ENCODE measurements at regions not wholly inside any gene's neighbourhood (a gene's known extent, or its start where the extent isn't known, plus 50 kb on each side); places are given as distances from the start of the nearest gene placed in this dataset.

DNA sequence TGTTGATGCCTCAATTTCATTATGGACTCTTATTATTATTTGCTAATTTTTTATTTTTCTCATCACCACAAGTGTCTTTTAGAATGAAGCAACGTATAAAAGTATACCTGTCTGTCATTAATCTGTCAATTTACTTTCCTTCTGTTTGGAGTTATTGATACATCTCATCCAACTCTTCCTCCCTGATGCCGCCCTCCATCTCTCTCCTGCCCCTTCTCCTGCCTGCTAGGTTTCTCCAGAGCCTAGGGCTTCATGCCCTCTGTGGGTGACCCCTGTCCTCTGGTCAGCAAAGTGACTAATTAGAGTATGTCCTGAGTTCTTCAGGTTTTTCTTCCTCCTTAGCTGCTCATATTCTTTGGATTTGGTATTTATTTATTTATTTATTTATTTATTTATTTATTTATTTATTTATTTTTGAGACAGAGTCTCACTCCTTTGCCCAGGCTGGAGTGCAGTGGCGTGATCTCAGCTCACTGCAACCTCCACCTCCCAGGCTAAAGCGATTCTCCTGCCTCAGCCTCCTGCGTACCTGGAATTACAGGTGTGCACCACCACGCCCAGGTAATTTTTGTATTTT lies 162.5 kb upstream of the MYCN start:
- TF ChIP-seq, protein P1, sequence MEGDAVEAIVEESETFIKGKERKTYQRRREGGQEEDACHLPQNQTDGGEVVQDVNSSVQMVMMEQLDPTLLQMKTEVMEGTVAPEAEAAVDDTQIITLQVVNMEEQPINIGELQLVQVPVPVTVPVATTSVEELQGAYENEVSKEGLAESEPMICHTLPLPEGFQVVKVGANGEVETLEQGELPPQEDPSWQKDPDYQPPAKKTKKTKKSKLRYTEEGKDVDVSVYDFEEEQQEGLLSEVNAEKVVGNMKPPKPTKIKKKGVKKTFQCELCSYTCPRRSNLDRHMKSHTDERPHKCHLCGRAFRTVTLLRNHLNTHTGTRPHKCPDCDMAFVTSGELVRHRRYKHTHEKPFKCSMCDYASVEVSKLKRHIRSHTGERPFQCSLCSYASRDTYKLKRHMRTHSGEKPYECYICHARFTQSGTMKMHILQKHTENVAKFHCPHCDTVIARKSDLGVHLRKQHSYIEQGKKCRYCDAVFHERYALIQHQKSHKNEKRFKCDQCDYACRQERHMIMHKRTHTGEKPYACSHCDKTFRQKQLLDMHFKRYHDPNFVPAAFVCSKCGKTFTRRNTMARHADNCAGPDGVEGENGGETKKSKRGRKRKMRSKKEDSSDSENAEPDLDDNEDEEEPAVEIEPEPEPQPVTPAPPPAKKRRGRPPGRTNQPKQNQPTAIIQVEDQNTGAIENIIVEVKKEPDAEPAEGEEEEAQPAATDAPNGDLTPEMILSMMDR (conservative IDR thresholded peaks at IDR 0.05; ENCODE audit: low read depth in 2 of 2) = no peak
- TF ChIP-seq NANOG (IDR thresholded peaks at IDR 0.05; ENCODE audit: borderline replicate concordance) (no peak), EZH2 (IDR thresholded peaks at IDR 0.05; ENCODE audit: low read depth, unreplicated experiment) (no peak), POLR2AphosphoS5 (IDR thresholded peaks at IDR 0.05; ENCODE audit: low read depth) (no peak), CREB1 (CRISPR knock-in tag; IDR thresholded peaks at IDR 0.05; ENCODE audit: low read depth) (no peak), JUNB (IDR thresholded peaks at IDR 0.05; ENCODE audit: unreplicated experiment) (no peak), EZH2phosphoT487 (IDR thresholded peaks at IDR 0.05; ENCODE audit: unreplicated experiment) (no peak), STAT1 (IDR thresholded peaks at IDR 0.05; ENCODE audit: unreplicated experiment) (no peak)
- TF ChIP-seq, protein P2, sequence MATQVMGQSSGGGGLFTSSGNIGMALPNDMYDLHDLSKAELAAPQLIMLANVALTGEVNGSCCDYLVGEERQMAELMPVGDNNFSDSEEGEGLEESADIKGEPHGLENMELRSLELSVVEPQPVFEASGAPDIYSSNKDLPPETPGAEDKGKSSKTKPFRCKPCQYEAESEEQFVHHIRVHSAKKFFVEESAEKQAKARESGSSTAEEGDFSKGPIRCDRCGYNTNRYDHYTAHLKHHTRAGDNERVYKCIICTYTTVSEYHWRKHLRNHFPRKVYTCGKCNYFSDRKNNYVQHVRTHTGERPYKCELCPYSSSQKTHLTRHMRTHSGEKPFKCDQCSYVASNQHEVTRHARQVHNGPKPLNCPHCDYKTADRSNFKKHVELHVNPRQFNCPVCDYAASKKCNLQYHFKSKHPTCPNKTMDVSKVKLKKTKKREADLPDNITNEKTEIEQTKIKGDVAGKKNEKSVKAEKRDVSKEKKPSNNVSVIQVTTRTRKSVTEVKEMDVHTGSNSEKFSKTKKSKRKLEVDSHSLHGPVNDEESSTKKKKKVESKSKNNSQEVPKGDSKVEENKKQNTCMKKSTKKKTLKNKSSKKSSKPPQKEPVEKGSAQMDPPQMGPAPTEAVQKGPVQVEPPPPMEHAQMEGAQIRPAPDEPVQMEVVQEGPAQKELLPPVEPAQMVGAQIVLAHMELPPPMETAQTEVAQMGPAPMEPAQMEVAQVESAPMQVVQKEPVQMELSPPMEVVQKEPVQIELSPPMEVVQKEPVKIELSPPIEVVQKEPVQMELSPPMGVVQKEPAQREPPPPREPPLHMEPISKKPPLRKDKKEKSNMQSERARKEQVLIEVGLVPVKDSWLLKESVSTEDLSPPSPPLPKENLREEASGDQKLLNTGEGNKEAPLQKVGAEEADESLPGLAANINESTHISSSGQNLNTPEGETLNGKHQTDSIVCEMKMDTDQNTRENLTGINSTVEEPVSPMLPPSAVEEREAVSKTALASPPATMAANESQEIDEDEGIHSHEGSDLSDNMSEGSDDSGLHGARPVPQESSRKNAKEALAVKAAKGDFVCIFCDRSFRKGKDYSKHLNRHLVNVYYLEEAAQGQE (IDR thresholded peaks at IDR 0.05; ENCODE audit: unreplicated experiment) = no peak
- TF ChIP-seq, protein P3, sequence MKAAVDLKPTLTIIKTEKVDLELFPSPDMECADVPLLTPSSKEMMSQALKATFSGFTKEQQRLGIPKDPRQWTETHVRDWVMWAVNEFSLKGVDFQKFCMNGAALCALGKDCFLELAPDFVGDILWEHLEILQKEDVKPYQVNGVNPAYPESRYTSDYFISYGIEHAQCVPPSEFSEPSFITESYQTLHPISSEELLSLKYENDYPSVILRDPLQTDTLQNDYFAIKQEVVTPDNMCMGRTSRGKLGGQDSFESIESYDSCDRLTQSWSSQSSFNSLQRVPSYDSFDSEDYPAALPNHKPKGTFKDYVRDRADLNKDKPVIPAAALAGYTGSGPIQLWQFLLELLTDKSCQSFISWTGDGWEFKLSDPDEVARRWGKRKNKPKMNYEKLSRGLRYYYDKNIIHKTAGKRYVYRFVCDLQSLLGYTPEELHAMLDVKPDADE (IDR thresholded peaks at IDR 0.05) = no peak
- TF ChIP-seq, protein P4, sequence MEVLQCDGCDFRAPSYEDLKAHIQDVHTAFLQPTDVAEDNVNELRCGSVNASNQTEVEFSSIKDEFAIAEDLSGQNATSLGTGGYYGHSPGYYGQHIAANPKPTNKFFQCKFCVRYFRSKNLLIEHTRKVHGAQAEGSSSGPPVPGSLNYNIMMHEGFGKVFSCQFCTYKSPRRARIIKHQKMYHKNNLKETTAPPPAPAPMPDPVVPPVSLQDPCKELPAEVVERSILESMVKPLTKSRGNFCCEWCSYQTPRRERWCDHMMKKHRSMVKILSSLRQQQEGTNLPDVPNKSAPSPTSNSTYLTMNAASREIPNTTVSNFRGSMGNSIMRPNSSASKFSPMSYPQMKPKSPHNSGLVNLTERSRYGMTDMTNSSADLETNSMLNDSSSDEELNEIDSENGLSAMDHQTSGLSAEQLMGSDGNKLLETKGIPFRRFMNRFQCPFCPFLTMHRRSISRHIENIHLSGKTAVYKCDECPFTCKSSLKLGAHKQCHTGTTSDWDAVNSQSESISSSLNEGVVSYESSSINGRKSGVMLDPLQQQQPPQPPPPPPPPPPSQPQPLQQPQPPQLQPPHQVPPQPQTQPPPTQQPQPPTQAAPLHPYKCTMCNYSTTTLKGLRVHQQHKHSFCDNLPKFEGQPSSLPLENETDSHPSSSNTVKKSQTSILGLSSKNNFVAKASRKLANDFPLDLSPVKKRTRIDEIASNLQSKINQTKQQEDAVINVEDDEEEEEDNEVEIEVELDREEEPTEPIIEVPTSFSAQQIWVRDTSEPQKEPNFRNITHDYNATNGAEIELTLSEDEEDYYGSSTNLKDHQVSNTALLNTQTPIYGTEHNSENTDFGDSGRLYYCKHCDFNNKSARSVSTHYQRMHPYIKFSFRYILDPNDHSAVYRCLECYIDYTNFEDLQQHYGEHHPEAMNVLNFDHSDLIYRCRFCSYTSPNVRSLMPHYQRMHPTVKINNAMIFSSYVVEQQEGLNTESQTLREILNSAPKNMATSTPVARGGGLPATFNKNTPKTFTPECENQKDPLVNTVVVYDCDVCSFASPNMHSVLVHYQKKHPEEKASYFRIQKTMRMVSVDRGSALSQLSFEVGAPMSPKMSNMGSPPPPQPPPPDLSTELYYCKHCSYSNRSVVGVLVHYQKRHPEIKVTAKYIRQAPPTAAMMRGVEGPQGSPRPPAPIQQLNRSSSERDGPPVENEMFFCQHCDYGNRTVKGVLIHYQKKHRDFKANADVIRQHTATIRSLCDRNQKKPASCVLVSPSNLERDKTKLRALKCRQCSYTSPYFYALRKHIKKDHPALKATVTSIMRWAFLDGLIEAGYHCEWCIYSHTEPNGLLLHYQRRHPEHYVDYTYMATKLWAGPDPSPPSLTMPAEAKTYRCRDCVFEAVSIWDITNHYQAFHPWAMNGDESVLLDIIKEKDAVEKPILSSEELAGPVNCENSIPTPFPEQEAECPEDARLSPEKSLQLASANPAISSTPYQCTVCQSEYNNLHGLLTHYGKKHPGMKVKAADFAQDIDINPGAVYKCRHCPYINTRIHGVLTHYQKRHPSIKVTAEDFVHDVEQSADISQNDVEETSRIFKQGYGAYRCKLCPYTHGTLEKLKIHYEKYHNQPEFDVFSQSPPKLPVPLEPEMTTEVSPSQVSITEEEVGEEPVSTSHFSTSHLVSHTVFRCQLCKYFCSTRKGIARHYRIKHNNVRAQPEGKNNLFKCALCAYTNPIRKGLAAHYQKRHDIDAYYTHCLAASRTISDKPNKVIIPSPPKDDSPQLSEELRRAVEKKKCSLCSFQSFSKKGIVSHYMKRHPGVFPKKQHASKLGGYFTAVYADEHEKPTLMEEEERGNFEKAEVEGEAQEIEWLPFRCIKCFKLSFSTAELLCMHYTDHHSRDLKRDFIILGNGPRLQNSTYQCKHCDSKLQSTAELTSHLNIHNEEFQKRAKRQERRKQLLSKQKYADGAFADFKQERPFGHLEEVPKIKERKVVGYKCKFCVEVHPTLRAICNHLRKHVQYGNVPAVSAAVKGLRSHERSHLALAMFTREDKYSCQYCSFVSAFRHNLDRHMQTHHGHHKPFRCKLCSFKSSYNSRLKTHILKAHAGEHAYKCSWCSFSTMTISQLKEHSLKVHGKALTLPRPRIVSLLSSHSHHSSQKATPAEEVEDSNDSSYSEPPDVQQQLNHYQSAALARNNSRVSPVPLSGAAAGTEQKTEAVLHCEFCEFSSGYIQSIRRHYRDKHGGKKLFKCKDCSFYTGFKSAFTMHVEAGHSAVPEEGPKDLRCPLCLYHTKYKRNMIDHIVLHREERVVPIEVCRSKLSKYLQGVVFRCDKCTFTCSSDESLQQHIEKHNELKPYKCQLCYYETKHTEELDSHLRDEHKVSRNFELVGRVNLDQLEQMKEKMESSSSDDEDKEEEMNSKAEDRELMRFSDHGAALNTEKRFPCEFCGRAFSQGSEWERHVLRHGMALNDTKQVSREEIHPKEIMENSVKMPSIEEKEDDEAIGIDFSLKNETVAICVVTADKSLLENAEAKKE (CRISPR knock-in tag; IDR thresholded peaks at IDR 0.05) = no peak

All from GM23338 (cell line).